Sigmoid colon (tissue), 4 donors: ENCODE measurements at regions not wholly inside any gene's neighbourhood (a gene's known extent, or its start where the extent isn't known, plus 50 kb on each side); places are given as distances from the start of the nearest gene placed in this dataset.

Experiments used
- EP300 ChIP-seq, 4 donors: sonication (generic); formaldehyde crosslinking; IDR thresholded peaks; one replicate each; pipeline ENCODE4 v1.6.1; 2017; ENCODE audit warnings: antibody characterized with exemption in 4 of 4
- POLR2A ChIP-seq, 2 donors: fragments of 450-650 bp; IDR thresholded peaks; one replicate each; pipeline ENCODE4 v1.6.1; 2016; ENCODE audit warnings: antibody characterized with exemption in 2 of 2, mild to moderate bottlenecking in 2 of 2, moderate library complexity in 2 of 2
- POLR2AphosphoS5 ChIP-seq, 4 donors: sonication (generic); formaldehyde crosslinking; IDR thresholded peaks; one replicate each; pipeline ENCODE4 v1.6.1; 2017; ENCODE audit warnings: antibody characterized with exemption in 4 of 4
- TF ChIP-seq, protein P1 (sequence below), 4 experiments: fragments of 450-650 bp in 3 of 4; fragments of 200-600 bp in 1 of 4; IDR thresholded peaks; one replicate each; pipeline ENCODE4 v1.5.1; 2016 to 2019; ENCODE audit warnings: antibody characterized with exemption in 4 of 4, mild to moderate bottlenecking in 3 of 4, moderate library complexity in 2 of 4

DNA sequence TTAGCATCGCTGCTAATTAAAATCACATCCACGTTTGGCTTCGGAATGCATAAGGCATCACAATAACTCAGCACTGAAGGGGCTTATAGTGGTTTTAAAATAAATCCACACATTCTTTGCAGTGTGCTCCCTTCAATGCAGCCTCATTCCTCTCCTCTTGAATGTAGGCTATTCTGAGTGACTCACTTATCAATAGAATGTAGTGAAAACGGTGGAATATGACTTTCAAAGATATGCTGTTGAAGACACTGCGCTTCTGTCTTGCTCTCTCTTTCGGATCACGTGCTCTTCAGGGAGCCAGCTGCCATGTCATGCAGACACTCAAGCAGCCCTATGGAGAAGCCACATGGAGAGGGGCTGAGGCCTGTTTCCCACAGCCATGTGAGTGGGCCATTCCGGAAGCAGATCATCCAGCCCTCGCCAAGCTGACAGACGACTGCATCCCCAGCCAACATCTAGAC is 87.4 kb downstream of the CRYGS start:
- TF ChIP-seq, protein P1, sequence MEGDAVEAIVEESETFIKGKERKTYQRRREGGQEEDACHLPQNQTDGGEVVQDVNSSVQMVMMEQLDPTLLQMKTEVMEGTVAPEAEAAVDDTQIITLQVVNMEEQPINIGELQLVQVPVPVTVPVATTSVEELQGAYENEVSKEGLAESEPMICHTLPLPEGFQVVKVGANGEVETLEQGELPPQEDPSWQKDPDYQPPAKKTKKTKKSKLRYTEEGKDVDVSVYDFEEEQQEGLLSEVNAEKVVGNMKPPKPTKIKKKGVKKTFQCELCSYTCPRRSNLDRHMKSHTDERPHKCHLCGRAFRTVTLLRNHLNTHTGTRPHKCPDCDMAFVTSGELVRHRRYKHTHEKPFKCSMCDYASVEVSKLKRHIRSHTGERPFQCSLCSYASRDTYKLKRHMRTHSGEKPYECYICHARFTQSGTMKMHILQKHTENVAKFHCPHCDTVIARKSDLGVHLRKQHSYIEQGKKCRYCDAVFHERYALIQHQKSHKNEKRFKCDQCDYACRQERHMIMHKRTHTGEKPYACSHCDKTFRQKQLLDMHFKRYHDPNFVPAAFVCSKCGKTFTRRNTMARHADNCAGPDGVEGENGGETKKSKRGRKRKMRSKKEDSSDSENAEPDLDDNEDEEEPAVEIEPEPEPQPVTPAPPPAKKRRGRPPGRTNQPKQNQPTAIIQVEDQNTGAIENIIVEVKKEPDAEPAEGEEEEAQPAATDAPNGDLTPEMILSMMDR (IDR thresholded peaks at IDR 0.05), result no peak
- no peak for TF ChIP-seq POLR2A (IDR thresholded peaks at IDR 0.05)
- no peak for TF ChIP-seq EP300 (IDR thresholded peaks at IDR 0.05)
- TF ChIP-seq POLR2AphosphoS5 (IDR thresholded peaks at IDR 0.05), result no peak
